NCI-H524 (cell line): ENCODE measurements at regions not wholly inside any gene's neighbourhood (a gene's known extent, or its start where the extent isn't known, plus 50 kb on each side); places are given as distances from the start of the nearest gene placed in this dataset.
A peak's percentile ranks its signal among the peaks of the same experiment; 100 is the strongest.

Experiments used
- DNase-seq, 2 experiments: peaks; one replicate each; lab custom pipeline; 2025; lab: John Stamatoyannopoulos, UW

- peak; percentile 4 to 28 for DNase-seq
Observed at GRCh38 chr12:113658006-113658655, 186.5 kb upstream of the LHX5 start.

GRCh38 chr12:113655919-113656318, 184.2 kb upstream of the LHX5 start:
- peak in 1 of 2 experiments; percentile 13 for DNase-seq

DNA sequence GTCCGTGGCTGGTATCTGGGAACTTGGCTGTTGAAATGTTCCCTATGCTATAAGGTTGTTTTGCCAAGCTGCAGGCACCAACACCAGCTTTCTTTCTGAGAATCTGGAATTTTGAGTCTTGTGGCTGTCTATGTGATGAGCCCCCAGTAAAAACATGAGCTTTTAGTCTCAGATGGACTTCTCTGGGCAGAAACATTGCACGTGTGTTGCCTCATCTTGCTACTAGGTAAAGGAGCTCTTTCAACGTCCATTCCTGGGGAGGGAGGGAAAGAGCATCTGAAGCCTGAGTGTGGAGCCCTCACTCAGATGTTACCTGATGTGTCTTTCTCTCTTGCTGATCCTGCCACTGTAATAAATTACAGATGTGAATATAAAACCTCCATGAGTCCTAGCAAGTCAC, 183.8 kb upstream of the LHX5 start:
- no peak for DNase-seq

DNA sequence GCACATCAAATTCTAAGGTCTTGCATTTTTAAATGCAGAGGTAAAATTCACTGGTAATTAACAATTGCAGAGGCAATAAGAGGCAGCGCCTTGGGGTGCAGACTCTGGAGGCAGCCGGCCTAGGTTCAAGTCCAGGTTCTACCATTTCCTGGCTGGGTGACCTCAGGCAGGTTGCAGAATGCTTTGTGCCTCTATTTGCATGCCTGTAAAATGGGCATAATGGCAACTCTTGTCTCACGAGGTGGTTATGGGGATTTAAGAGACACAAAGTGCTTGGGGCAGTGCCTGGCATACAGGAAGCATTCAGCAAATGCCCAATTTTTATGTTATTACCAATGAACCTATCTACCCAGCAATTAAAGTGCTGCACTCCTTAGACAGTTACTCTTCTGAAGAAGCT, 180.0 kb upstream of the LHX5 start:
- DNase-seq = no peak

GRCh38 chr12:113650476-113650875, 178.8 kb upstream of the LHX5 start:
- DNase-seq = no peak

DNA sequence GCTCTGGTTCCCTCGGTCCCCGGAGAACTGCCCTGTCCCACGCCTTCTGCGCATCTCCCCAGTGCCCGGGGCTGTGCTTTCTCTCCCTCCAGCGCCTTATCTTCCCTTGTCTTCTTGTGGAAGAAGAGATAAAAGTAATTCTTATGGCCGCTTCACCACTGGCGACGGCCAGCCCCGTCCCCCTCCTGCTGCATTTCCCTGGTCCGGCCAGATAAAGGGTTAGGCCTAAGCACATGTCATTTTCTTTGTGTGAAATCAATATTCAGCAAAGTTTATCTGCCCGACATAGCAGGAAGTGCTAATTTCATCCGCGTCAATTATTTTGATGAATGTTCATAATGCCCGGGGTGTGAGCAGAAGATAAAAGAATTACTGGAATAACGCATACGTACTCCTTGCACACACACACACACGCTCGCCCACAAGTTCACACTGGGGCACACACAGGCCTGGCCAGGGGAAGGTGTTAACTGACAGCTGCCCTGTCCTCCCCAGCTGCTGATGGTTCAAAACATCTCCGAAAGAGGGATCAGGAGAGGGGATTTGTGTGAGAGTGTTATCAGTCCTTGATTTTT, 177.7 kb upstream of the LHX5 start:
- DNase-seq = peak in 1 of 2 experiments; percentile 33

DNA sequence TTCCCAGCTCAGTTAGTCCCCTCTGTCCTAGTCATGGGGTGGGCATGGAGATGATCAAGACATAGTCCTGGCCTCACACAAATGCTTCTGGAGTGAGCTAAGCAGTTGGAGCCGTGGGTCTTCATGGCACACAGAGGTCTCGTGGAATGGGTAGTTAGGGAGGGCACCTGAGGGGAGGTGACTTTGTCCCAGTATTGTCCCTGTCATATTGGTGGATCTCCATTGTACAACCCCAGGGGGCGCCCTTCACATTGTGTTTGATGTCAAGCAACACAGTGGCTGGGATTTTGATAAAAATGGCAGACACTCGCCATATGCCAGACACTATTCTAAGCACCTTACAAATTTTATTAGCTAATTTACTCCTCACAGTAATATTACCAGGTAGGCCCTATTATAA, 175.4 kb upstream of the LHX5 start:
- peak in 1 of 2 experiments; percentile 63 for DNase-seq

DNA sequence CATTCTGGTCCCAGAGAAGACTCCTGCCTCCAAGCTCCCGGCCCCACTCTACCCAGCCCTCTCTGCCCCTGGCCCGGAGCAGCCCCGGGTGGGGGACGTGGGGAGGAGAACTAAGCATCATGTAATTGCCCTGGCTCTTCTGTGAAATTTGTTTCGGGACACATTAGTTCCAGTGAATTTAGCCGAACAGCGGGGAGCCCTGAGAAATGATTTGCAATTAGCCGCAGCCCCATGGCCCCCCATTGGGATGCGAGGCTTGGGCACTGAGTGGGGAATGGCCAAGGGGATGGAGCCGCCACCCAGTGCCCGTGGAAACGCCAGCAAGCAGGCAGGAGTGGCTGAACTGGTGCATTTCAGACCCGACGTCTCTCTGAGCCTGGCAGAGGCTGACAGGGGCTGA, 173.9 kb upstream of the LHX5 start:
- no peak for DNase-seq

DNA sequence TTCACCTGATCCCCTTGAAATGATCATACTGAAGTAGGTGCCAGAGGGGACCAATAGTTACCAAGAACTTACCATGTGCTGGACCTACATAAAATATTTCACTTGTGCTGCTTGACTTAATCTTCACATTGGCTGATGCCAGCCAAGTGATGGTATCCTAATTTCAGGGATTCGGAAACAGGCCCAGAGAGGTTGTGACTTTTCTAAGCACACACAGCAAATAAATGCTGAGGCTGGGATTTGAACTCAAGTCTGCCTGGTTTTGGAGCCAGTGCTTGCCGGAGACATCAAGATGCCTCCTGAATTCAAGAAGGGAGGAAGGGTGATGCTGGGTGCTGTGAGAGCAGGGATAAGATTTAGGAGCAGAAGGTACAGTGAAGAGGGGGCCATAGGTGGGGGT, 173.5 kb upstream of the LHX5 start:
- no peak for DNase-seq

DNA sequence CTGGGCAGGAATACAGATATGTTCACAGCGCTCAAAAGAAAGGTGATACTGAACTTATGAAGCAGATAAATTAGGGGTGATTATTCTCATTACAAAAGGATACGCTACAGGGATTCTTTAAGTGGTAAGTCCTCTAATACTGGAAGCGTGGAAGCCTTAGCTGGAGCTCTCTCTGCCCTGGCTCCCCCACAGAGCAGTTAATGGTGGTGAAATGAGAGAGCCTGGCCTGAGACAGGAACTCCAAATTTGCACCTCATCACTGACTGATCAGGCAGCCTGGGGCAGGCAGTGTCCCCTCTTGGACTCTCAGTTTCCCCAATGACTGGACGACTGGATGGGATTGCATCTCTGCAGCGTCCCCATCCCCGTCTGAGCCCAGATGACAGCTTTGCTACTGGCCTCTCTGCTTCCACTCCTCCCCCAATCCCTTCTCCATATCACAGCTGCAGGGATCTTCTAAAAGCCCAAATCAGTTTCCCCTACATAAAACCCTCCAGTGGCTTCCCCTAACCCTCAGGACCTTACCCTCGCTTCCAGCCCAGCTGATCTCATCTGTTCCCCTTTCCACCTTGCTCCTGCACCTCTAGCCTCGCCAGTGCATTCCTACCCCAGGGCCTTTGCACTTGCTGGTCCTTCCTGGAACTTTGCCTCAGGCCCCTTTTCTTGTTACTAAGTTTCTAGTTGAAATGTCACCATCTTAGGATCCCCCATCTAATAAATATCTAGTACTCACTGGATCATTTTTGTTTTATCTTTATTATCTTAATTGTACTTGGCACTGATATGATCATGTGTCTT, 171.7 kb upstream of the LHX5 start:
- no peak for DNase-seq

DNA sequence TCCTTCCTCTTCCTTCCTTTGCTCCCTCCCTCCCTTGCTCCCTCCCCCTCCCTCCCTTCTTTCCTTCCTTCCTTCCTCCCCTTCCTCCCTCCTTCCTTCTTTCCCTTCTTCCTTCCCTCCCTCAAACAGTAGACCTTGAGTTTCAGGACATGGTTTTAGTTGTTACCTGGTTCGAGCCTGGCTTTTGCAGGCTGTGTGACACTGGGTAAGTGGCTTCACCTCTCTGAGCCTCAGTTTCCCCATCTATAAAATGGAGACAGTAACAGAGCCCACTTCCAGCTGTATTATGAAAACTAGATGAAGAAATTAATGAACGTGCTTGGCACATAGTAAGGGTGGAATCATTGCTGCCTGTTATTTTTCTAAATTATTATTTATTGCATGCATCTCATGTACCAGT, 171.0 kb upstream of the LHX5 start:
- no peak for DNase-seq

GRCh38 chr12:113642216-113642615, 170.5 kb upstream of the LHX5 start:
- no peak for DNase-seq

DNA sequence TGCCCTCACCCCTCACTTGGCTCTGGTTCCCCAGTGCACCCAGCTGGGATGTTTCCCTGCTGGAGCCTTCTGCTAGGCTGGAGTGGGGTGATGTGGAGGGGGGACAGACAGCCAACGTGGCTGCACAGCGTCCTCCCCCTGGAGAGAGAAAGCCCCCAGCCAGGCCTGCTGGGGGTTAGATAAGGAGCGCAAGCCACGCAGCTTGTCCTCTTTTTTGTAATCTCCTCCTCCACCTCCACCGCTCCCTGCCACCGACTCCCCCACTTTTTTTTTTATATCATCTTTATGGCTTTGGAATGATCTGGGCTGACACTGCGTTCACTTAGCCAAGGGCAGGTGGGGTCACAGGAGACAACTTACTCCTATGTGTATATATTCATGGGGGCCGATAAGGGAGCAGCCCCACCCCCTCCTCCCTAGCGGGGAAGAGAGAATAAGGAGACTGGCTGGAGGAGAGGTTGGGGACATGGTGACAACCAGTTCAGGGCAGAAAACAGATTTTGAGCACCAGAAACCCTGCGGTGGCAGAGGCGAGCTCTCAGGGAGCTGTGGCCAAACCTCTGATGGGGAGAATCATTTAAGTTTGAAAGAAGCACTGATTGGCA, 169.9 kb upstream of the LHX5 start:
- no peak for DNase-seq

DNA sequence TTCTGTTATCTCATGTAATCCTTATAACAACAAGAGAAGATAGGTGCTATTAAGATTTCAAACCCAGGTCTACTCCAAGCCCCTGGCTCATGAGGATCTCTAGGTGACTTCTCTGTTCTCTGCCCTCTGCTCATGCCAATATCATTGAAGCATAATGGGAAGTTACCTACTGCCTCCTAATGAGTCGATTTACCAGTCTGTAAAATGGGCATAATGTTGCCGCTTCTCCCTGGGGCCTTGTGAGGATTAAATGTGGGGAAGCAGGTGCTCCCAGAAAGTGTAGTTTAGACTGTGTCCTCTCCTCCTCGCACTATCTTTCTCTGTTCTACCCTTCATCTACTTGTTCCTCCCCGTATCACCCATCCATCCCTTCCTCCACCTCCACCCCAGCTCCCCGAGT, 169.2 kb upstream of the LHX5 start:
- DNase-seq = no peak

GRCh38 chr12:113639474-113639873, 167.8 kb upstream of the LHX5 start:
- no peak for DNase-seq

GRCh38 chr12:113638460-113638775, 166.7 kb upstream of the LHX5 start:
- no peak for DNase-seq

GRCh38 chr12:113634982-113635381, 163.3 kb upstream of the LHX5 start:
- peak in 1 of 2 experiments; percentile 70 for DNase-seq

DNA sequence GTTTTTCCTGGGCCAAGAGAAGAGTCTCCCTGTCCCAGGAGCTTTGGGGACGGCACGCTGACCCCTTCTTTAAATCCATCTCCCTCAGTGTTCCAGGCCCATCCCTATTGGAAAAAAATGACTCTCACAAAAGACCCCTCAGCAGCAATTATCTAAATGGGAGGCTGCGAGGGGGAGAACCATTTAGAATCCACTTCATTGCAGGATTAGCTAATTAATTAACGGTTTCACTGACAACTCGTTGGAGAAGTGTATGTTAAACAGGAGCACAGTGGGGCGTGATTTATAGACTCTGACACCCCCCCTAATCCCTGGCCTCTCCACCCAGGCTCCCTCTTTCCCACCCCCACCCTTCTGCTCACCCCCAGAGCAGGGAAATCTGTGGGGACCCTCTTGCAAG, 162.8 kb upstream of the LHX5 start:
- peak; percentile 44 to 76 for DNase-seq

DNA sequence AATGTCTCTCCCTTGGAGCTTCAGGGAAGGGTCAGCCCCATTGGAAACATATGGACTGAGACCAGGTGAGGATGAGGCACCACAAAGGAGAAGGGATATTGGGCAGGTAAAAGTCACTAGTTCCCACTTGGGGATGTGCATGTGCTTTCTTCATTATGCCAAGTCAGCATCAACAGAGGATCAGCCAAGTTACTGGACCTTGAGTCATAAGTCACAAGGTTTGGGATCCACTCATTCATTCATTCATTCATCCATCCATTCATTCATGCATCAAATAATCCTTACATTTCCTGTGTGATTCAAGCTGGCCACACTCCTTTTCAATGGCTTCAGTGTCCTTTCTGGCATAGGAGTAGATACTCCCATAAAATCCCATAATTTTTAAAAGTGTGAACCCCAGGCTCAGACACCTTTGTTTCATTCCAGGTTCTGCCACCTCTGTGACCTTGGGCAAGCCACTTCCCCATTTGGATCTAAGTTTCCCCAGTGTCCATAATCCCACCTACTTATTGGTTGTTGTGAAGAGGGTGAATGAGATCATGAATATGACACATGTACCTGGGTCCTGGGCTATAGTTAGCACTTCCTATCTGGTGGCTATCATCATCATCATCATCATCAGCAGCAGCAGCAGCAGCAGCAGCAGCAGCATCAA, 162.1 kb upstream of the LHX5 start:
- no peak for DNase-seq

DNA sequence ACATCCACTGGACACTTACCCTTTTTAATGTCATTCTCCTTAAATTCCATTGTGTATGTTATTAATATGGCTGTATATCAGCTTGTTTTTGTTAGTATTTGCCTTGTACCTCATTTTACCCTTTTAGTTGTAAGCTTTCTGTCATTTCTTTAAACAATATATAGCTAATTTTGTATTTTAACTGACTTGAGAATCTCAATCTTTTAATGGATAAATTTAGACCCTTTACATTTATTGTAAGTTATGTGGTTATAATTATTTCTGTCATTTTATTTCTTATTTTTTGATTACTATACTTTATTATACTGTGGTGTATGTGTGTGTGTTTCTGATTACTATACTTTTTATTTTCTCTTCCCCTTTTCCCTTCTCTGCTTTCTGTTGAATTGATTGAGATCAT, 159.0 kb upstream of the LHX5 start:
- DNase-seq = no peak

GRCh38 chr12:113625499-113625898, 153.8 kb upstream of the LHX5 start:
- no peak for DNase-seq

- no peak for DNase-seq
Observed at GRCh38 chr12:113622410-113622809, 150.7 kb upstream of the LHX5 start.
